Progenitor cell of endocrine pancreas (in vitro differentiated cells): ENCODE measurements at regions not wholly inside any gene's neighbourhood (a gene's known extent, or its start where the extent isn't known, plus 50 kb on each side); places are given as distances from the start of the nearest gene placed in this dataset.

Experiments used
- DNase-seq: peaks from one replicate; pipeline ENCODE4 v3.0.0; 2021; ENCODE audit warnings: low spot score; ENCODE audit not compliant: unreplicated experiment
- H3K27ac Mint-ChIP-seq: 2 replicates; pipeline ENCODE4 v1.8.0; 2021; ENCODE audit warnings: mild to moderate bottlenecking, moderate library complexity, mixed read lengths
- H3K27me3 Mint-ChIP-seq: 2 replicates; pipeline ENCODE4 v1.8.0; 2021; ENCODE audit warnings: mixed read lengths
- H3K36me3 Mint-ChIP-seq: 2 replicates; pipeline ENCODE4 v1.8.0; 2022; ENCODE audit warnings: mixed read lengths; ENCODE audit not compliant: insufficient read depth
- H3K4me1 Mint-ChIP-seq: 2 replicates; pipeline ENCODE4 v1.8.0; 2021; ENCODE audit warnings: low read depth, mixed read lengths
- H3K4me3 Mint-ChIP-seq: 2 replicates; pipeline ENCODE4 v1.8.0; 2021; ENCODE audit warnings: low read depth, mild to moderate bottlenecking, moderate library complexity, mixed read lengths
- H3K9me3 Mint-ChIP-seq: 2 replicates; pipeline ENCODE4 v1.8.0; 2021; ENCODE audit warnings: low read depth, mixed read lengths
- CTCF ChIP-seq: fragments of 200-600 bp; sonication (generic); IDR thresholded peaks from one replicate; pipeline ENCODE4 v1.5.0; 2021; ENCODE audit warnings: antibody characterized with exemption, mild to moderate bottlenecking; ENCODE audit not compliant: unreplicated experiment

- H3K36me3 Mint-ChIP-seq = no peaks in the 10 kb centered on the region
- no peak for DNase-seq
- H3K4me1 Mint-ChIP-seq = no peaks in the 10 kb centered on the region
- no peak overlapping the region for H3K4me3 Mint-ChIP-seq
- H3K9me3 Mint-ChIP-seq = peaks cover 6% of the 10 kb centered on the region
- peaks cover 49% of the 10 kb centered on the region for H3K27me3 Mint-ChIP-seq
- TF ChIP-seq CTCF = no peak
- H3K27ac Mint-ChIP-seq = no peak overlapping the region
Observed at GRCh38 chr16:86012221-86012620, 113.3 kb downstream of the IRF8 start.

- H3K4me3 Mint-ChIP-seq = no peak overlapping the region
- no peak overlapping the region for H3K27ac Mint-ChIP-seq
- no peaks in the 10 kb centered on the region for H3K4me1 Mint-ChIP-seq
- peaks cover 6% of the 10 kb centered on the region for H3K9me3 Mint-ChIP-seq
- no peak for TF ChIP-seq CTCF
- no peaks in the 10 kb centered on the region for H3K36me3 Mint-ChIP-seq
- DNase-seq = no peak
- peaks cover 44% of the 10 kb centered on the region for H3K27me3 Mint-ChIP-seq
Observed at GRCh38 chr16:86013867-86014266, 114.9 kb downstream of the IRF8 start.

- H3K4me3 Mint-ChIP-seq = no peak overlapping the region
- H3K9me3 Mint-ChIP-seq = peaks cover 10% of the 10 kb centered on the region
- H3K36me3 Mint-ChIP-seq = no peaks in the 10 kb centered on the region
- no peak overlapping the region for H3K27ac Mint-ChIP-seq
- no peak for DNase-seq
- TF ChIP-seq CTCF = no peak
- peaks cover 45% of the 10 kb centered on the region for H3K27me3 Mint-ChIP-seq
- no peaks in the 10 kb centered on the region for H3K4me1 Mint-ChIP-seq
Observed at GRCh38 chr16:86015606-86016005, 116.6 kb downstream of the IRF8 start.

- TF ChIP-seq CTCF = peak; percentile 79
- no peaks in the 10 kb centered on the region for H3K36me3 Mint-ChIP-seq
- H3K4me3 Mint-ChIP-seq = no peak overlapping the region
- H3K27me3 Mint-ChIP-seq = peaks cover 48% of the 10 kb centered on the region
- H3K4me1 Mint-ChIP-seq = no peaks in the 10 kb centered on the region
- H3K9me3 Mint-ChIP-seq = peaks cover 10% of the 10 kb centered on the region
- DNase-seq = no peak
- H3K27ac Mint-ChIP-seq = no peak overlapping the region
Observed at GRCh38 chr16:86016201-86016965, 117.4 kb downstream of the IRF8 start.

GRCh38 chr16:86018071-86018470 is 119.1 kb downstream of the IRF8 start:
- Mint-ChIP-seq H3K4me1 (no peaks in the 10 kb centered on the region), H3K9me3 (peaks cover 10% of the 10 kb centered on the region), H3K27me3 (peaks cover 43% of the 10 kb centered on the region), H3K4me3 (no peak overlapping the region), H3K36me3 (no peaks in the 10 kb centered on the region), H3K27ac (no peak overlapping the region)
- no peak for TF ChIP-seq CTCF
- no peak for DNase-seq
